Activated CD8-positive, alpha-beta memory T cell treated with anti-CD3 and anti-CD28 coated beads for 1 hour (primary cell): ENCODE measurements at regions not wholly inside any gene's neighbourhood (a gene's known extent, or its start where the extent isn't known, plus 50 kb on each side); places are given as distances from the start of the nearest gene placed in this dataset.
"Not testable (repeated sequence)": the region's sequence is repeated elsewhere in the genome, so short reads cannot be mapped to it uniquely, and the experiment has no call there.

Experiments used
- DNase-seq, 2 donors: peaks; one replicate each; pipeline ENCODE4 v3.0.0-alpha.2; 2020; ENCODE audit warnings: low read depth in 1 of 2; ENCODE audit errors: extremely low read depth in 1 of 2

DNA sequence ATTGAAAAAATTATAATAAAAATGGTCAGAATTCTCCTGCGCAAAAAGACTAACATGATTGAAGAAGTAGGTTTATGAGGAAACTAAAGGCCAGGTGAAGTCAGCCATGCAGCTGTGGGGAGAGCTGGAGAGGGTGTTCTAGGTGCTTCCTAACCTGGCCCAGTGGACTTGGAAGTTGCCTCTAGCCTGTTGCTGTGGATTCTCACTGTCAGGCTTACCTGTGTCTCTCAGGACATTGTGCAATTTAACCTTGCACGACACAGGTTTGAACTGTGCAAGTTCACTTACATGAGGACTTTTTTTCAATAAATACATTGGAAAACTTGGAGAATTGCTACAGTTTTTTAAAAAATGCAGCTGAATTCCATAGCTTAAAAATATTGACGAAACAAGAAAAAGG, 266.4 kb downstream of the CXCL12 start:
- no peak for DNase-seq

DNA sequence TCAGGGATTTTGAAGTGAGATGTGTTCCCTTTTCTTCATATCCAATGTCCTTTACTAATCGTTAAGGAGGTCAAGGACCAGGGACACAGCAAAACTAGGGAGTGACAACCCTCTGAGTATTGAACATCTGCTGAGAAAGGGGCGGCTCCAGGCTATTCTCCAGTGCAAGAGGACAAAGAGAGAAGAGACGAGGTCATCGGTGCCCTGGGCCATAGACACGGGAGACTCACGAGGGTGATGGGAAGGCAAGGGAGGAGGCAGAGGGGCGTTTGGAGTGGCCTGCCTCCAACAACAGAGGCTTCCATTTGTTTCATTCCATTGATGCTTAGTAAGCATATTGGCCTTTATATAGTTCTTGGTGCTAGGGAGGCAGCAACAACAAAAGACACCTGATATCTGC, 268.4 kb downstream of the CXCL12 start:
- DNase-seq: no peak

DNA sequence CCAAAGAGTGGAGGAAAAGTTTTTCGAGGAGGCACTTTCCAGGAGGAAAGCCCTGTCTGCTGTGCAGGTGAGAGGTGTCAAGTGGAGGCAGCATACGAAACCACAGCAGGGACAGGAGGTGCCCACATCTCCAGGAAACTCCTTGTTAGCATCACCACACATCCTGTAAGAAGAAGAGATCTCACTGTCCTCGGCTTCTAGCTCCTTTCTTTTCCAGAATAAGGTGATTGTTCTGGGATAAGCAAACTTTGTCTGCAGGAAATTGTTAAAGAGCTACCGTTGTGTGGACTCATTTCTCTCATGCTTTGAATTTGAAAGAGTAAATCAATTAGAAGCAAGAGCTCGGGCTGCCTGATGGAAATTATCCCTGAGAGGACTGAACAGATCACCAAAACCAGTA, 269.4 kb downstream of the CXCL12 start:
- no peak for DNase-seq

DNA sequence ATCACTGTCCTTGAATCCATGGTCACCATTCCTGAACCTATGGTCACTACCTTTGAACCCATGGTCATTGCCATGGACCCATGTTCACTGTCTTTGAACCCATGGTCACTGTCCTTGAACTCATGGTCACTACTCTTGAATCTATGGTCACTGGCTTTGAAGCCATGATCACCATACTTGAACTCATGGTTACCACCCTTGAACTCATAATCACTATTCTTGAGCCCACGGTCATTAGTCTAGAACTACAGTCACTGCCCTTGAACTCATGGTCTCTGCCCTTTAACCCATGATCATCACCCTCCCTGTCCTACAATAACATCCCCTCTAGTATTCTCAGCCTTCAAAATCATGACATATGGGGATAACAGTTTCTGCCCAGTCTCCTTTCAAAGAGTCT, 270.5 kb downstream of the CXCL12 start:
- no peak for DNase-seq

DNA sequence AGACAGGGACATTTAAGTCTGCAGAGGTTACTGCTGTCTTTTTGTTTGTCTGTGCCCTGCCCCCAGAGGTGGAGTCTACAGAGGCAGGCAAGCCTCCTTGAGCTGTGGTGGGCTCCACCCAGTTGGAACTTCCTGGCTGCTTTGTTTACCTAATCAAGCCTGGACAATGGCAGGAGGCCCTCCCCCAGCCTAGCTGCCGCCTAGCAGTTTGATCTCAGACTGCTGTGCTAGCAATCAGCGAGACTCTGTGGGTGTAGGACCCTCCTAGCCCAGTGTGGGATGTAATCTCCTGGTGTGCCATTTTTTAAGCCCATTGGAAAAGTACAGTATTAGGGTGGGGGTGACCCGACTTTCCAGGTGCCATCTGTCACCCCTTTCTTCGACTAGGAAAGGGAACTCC, 272.6 kb downstream of the CXCL12 start:
- DNase-seq: not testable (repeated sequence)

DNA sequence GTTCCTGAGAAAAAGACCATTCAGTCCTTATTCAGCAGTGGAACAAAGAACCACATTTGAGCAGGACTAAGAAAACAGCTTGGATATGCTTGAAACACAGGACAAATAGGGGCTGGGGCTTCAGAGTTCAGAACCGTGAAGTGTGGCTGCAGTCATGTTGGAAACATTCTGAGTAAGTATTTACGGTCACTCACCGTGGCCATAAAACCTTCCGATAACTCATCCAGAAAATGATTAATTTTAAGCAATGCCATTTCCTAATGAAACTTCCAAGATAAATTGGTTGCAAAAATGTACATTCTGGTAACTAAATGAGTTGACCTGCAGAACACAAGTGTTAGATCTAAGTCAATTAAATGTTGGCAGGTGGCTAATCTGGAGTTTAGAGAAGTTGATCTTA, 279.2 kb downstream of the CXCL12 start:
- DNase-seq: no peak

DNA sequence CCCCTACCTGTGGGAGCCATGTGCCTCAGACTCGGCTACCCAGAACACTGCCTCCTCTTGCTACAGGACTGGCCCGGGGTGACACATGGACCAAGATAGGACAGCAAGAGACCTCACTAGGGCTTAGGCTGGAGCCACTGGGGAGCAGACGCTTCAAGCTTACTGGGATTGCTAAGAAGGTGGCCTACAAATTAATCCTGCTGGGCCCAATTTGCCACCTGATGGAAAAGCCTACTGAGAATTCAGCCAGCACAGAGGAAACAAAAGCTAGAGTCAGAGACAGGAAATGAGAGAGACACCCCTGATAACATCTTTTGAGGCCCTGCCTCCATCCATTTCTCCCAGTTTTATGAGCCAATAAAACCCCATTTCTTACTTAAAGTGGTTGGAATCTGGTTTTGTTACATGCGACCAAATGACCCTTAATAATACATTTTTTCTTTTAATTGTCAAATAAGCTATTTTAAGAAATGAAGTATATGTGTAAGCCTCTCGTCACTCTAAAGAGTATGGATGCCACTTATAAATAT, 282.1 kb downstream of the CXCL12 start:
- no peak for DNase-seq

DNA sequence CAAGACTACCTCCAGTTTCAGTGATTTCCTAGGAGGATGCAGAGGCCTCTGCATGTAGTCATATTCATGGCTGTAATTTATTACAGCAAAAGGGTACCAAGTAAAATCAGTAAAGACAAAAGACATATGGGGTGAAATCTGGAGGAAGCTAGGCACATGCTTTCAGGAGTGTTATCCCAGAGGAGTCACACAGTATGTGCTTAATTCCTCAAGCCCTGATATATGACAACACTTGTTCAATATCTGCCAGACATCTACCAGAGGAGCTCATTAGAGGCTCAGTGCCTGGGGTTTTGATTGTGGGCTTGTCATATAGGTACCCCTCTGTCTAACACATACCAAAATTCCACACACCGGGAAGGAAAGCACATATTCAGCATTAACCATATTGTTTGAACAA, 283.8 kb downstream of the CXCL12 start:
- no peak for DNase-seq

DNA sequence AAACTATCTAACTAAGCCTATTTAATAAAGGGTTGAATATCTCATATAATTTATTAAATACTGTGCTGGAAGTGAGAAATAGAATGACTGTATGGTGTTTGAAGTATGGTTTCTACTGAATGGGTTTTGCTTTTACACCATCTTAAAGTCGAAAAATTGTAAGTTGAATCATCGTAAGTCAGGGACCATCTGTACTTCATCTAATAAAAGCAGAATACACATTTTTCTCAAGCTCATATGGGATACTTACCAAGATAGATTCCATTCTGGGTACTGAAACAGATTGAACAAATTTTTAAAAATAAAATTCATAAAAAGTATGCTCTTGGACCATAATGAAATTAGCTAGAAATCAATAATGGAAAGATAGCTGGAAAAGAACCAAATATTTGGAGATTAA, 285.4 kb downstream of the CXCL12 start:
- no peak for DNase-seq

DNA sequence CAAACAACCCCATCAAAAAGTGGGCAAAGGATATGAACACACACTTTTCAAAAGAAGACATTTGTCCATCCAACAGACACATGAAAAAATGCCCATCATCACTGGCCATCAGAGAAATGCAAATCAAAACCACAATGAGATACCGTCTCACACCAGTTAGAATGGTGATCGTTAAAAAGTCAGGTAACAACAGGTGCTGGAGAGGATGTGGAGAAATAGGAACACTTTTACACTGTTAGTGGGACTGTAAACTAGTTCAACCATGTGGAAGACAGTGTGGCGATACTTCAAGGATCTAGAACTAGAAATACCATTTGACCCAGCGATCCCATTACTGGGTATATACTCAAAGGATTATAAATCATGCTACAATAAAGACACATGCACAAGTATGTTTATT, 288.7 kb downstream of the CXCL12 start:
- DNase-seq: not testable (repeated sequence)

DNA sequence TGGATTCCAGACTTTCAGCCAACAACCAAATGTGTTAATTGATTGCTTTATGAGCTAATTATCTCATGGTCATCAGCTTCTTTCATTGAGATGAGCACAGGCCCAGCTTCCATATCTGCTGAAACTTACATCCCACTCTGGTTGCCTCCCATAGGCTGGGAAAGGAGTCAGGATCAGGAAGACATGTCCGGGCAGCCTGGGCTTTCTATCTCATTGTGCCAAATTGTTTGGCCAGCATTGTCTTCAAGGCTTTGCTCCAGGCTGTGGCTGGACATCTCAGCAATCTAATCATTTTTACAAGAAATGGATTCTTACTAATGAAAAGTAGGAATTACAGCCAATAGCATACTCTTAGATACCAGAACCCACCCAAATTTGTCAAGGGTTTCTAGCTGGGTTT, 295.2 kb downstream of the CXCL12 start:
- no peak for DNase-seq

DNA sequence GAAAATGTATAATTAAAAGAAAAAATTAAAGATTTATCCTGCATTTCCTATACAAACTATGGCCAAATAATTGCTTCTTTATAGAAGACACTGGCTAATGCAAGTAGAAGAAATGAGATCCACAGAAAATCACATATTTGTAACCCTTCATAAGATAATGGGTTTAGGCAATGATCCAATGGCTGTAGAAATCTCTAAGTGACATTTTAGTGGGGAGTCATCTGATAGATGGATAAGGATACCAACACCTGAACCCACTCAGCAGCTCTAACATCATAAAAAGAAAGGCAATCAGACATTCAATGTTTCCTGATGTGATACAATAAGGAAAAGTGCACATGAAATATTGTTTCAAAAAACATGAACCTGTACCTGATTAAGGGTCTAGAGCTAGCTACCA, 297.5 kb downstream of the CXCL12 start:
- no peak for DNase-seq

DNA sequence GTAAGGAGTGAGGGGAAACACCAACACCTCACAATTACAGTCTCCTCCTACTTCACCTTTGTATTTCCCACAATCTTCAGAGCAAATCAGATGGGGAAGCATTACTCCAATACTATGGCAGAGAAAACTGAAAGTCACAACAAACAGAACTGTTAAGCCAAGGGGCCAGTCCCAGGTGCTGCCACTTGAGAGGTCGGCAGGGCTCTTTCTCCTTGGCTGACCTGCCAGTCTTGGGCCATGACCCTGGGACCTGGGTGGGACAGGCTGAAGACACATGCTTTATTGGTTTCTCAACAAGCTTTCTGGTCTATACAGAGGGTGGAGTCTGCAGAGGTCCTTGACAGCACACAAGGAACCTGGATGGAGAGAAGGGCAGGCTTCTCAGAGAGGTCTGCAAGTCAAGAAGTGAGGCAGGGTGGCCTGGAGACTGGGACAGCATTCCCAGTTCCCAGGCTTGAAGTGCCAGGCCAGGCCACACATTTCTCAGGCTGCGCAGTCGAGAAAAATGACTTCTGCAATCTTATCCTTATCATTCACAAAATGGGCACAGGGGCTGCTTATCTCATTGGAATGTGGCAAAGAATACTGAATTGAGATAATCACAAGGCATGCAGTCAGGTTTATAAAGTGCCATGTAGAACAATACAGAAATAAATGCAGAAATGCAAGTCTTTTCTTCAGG, 301.0 kb downstream of the CXCL12 start:
- DNase-seq: no peak

DNA sequence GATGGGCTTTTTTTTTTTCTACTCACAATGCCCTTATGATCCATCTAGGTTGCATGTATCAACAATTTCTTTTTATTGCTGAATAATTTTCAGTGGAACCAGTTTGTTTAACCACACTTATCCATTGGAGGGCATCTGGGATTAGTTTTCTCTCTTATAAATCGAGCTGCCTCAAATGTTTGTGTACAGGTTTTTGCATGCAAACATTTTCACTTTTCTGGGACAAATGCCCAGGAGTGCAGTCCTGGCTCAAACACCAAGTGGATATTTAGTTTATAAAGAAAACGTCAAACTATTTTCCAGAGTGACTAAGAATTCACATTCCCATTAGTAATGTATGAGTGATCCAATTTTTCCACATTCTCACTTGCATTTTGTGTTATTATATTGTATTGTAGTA, 313.4 kb downstream of the CXCL12 start:
- no peak for DNase-seq

DNA sequence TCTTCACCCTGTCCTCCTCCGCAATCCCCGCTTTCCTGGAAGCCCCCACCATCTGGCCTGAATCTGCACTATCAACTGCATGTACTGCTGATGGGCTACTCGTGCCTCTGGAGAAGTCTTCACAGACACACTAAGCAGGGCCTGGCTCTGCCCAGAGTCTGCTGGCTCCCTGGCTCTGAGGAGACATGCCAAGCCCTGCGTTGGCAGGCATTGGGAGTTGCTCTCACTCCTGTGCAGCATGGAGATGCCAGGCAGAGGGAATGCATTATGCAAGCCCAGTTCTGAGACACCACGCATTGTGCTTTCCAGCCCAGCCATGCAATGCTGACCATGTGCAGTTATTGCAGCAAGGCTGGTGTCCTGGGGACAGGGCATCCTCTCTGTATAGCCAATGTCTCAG, 314.6 kb downstream of the CXCL12 start:
- DNase-seq: no peak

DNA sequence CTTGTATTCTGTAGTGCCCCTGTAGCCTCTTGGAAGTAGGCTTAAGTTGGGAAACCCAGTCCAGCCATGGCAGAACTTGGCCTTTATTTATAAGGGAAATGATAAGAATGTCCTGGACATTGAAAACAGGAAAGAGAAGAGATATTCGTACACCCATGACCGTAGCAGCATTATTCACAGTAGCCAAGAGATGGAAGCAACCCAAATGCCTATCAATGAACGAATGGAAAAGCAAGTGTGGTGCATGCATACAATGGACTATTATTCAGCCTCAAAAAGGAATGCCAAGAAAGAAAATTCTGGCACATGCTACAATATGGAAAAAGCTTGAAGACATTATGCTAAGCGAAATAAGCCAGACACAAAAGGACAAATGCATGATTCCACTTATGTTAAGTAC, 315.3 kb downstream of the CXCL12 start:
- no peak for DNase-seq

DNA sequence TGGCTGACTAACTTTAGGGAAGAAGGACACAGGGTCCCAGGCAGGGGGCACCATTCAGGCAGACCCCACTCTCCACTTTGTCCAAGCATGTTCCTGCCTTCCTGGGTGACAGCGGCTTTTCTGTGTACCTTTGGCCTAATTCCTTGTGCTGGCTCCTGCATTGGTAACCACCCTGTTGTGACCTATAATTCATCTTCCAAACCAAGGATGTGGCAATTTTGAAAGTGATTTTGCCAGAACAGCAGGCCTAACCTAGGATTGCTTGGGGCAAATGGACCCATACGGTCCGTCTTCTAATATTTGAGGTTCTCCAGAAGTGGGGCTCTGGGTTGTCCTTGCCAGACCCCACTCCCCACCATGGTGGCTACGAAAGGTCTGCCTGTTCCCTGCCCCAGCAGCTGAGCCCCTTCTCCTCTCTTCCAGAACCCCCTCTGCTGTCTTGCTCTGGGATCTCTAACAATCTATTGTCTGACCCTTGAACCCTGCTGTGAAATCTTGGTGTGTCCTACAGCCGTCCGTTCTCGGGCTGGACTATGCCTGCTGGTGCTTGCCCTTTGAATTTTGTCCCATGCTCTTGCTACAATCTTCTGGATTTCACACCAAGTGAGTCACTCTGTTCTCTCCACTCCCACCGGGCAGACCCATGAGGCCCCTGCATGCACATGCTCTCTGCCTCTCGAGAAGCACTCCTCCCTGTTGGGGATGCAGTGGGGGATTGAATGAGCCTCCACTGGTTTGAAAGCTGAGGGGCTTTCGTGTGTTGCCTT, 316.0 kb downstream of the CXCL12 start:
- no peak for DNase-seq

DNA sequence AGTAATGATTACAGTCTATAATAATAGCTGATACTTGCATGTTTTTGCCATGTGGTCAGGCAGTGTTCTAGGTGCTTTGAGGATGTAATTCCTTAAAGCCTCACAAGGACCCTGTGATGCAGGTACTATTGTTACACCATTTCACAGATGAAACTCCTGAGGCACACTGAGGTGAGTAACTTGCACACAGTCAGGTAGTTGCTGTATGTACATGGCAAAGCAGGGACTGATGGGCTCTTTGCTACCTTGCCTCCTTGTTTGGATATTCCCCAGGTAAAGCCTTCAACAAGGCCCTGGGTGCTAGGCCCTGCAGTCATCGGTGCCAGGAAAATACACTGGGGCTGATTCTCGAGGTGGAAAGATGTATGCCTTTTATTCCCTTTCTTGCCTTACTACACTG, 317.5 kb downstream of the CXCL12 start:
- no peak for DNase-seq

DNA sequence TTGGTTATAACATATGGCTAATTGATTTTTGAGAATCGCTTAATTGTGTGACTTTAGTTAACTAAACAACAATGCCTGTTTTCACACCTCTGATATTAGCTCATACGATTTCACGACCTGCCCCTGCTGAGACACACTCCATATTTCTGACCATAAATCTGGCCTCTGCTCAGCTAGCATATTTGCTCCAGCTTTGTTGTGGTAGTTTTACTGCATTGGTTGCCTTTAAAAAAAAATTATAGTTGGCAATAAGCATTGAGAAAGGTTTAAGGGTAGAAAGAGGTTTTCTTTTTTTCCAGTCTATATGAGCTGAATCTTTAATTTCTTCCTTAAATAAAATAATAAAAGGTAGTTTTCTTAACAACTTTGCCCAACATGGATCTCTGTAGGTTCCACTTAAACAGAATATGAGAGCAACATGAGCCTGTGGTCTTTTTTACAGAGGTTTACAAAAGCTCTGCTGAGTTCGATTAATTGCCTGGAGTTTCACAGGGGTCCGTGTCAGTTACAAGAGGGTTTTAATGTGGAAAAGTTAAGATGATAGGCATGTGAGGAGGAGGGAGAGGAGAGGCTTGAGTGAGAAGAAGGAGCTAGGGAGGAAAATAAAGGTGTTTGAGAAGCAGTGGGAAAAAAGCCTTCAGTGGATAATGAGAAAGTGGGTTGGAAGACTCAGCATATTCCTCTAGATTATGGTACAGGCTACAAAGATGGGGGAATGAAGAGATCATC, 318.2 kb downstream of the CXCL12 start:
- DNase-seq: no peak

DNA sequence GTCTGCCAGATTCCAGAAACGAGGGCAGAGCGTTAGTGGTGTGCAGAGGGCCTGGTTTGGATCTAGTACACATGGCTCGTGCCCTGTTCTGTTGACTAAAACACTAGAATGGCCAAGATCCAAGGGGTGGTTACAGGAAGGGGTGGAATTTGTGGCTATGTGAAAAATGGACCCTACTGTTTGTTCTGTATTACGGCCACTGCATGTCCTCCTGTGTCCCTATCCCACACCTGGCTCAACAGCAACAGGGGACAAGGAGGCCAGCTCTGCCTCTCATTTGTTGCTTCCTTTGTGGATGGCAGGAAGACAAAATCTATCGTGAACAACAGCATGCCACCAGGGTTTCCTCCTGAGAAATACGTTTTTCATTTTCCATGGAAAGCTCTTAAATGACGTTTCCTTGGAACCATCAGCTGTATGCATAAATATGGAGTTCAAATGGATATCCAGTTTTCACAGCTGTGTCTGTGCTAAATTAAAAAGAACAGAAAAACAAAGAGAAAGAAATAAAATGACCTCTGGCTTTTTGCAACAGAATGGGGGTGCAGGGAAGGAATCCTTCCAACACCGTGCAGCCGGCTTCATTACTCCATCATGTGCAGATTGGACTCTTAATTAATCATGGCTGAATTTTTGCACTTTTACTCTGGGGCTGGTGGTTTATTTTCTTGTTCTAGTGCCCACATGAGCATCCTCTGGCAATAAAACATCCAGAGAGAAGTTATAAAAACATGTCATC, 318.9 kb downstream of the CXCL12 start:
- DNase-seq: no peak
